OCI-LY3 (cell line): ENCODE measurements at regions not wholly inside any gene's neighbourhood (a gene's known extent, or its start where the extent isn't known, plus 50 kb on each side); places are given as distances from the start of the nearest gene placed in this dataset.
"Not testable (repeated sequence)": the region's sequence is repeated elsewhere in the genome, so short reads cannot be mapped to it uniquely, and the experiment has no call there.

ENCODE experiments used
- H2AFZ ChIP-seq: fragments of 200-600, 300-600 bp; shearing (Covaris generic); 2 replicates; pipeline ENCODE4 v1.6.0; 2014; ENCODE audit warnings: antibody characterized with exemption, low read depth, low read length
- H3K27ac ChIP-seq: fragments of 200-600, 300-600 bp; sonication (generic); 2 replicates; pipeline ENCODE4 v1.5.1; 2014; ENCODE audit warnings: mild to moderate bottlenecking, low read length, moderate library complexity, mixed read lengths
- H3K27me3 ChIP-seq: fragments of 200-600, 300-600 bp; sonication (generic); 2 replicates; pipeline ENCODE4 v1.6.1; 2014; ENCODE audit warnings: low read depth, low read length, mixed read lengths
- H3K36me3 ChIP-seq: fragments of 200-600, 300-600 bp; sonication (generic); replicated peaks from 2 replicates; pipeline ENCODE3; 2014; ENCODE audit warnings: low read depth, low read length, mixed read lengths
- H3K4me1 ChIP-seq: fragments of 300-600, 200-600 bp; sonication (generic); 2 replicates; pipeline ENCODE4 v1.6.1; 2014; ENCODE audit warnings: low read length, mixed read lengths
- H3K4me2 ChIP-seq: fragments of 200-600, 300-600 bp; sonication (generic); 2 replicates; pipeline ENCODE4 v1.6.1; 2014; ENCODE audit warnings: low read length, mixed read lengths
- H3K4me3 ChIP-seq: fragments of 300-600, 200-600 bp; sonication (generic); 2 replicates; pipeline ENCODE4 v1.5.1; 2014; ENCODE audit warnings: antibody characterized with exemption, mild to moderate bottlenecking, low read length, moderate library complexity
- H3K79me2 ChIP-seq: fragments of 300-600, 200-600 bp; shearing (Covaris generic); 2 replicates; pipeline ENCODE4 v1.6.1; 2014; ENCODE audit warnings: mild to moderate bottlenecking, low read length, mixed read lengths
- H3K9ac ChIP-seq: fragments of 300-600, 200-600 bp; shearing (Covaris generic); 2 replicates; pipeline ENCODE4 v1.6.0; 2014; ENCODE audit warnings: mild to moderate bottlenecking, low read length, moderate library complexity
- H3K9me3 ChIP-seq: fragments of 200-600, 300-600 bp; shearing (Covaris generic); 2 replicates; pipeline ENCODE4 v1.6.1; 2014; ENCODE audit warnings: low read length, mixed read lengths; ENCODE audit not compliant: insufficient read depth
- H4K20me1 ChIP-seq: fragments of 200-600, 300-600 bp; sonication (generic); 2 replicates; pipeline ENCODE4 v1.6.1; 2016; ENCODE audit warnings: low read length, mixed read lengths; ENCODE audit not compliant: insufficient read depth
- EZH2phosphoT487 ChIP-seq: fragments of 200-600 bp; shearing (Covaris generic); IDR thresholded peaks from 2 replicates; pipeline ENCODE4 v1.6.1; 2018; ENCODE audit warnings: antibody characterized with exemption, mixed run types, low read depth
- TF ChIP-seq, protein P1 (sequence below): fragments of 200-600, 300-600 bp; sonication (generic); IDR thresholded peaks from 2 replicates; pipeline ENCODE4 v1.5.1; 2014; ENCODE audit warnings: antibody characterized with exemption, low read length, low read depth

- Histone ChIP-seq H2AFZ (no peak overlapping the region), H3K4me2 (no peak overlapping the region), H3K79me2 (no peaks in the 10 kb centered on the region), H4K20me1 (no peaks in the 10 kb centered on the region), H3K4me3 (no peak overlapping the region), H3K4me1 (no peaks in the 10 kb centered on the region), H3K27me3 (no peaks in the 10 kb centered on the region), H3K36me3 (no peaks in the 10 kb centered on the region), H3K9ac (no peak overlapping the region), H3K27ac (no peak overlapping the region), H3K9me3 (no peaks in the 10 kb centered on the region)
- TF ChIP-seq EZH2phosphoT487, result no peak
- TF ChIP-seq, protein P1, sequence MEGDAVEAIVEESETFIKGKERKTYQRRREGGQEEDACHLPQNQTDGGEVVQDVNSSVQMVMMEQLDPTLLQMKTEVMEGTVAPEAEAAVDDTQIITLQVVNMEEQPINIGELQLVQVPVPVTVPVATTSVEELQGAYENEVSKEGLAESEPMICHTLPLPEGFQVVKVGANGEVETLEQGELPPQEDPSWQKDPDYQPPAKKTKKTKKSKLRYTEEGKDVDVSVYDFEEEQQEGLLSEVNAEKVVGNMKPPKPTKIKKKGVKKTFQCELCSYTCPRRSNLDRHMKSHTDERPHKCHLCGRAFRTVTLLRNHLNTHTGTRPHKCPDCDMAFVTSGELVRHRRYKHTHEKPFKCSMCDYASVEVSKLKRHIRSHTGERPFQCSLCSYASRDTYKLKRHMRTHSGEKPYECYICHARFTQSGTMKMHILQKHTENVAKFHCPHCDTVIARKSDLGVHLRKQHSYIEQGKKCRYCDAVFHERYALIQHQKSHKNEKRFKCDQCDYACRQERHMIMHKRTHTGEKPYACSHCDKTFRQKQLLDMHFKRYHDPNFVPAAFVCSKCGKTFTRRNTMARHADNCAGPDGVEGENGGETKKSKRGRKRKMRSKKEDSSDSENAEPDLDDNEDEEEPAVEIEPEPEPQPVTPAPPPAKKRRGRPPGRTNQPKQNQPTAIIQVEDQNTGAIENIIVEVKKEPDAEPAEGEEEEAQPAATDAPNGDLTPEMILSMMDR, result no peak
Measured at GRCh38 chr9:106177216-106177615, 482.9 kb downstream of the TMEM38B start.

- Histone ChIP-seq H3K27me3 (no peaks in the 10 kb centered on the region), H3K4me1 (no peaks in the 10 kb centered on the region), H3K9ac (no peak overlapping the region), H3K27ac (no peak overlapping the region), H3K79me2 (no peaks in the 10 kb centered on the region), H3K9me3 (no peaks in the 10 kb centered on the region), H3K4me2 (no peak overlapping the region), H3K4me3 (no peak overlapping the region), H2AFZ (no peak overlapping the region), H3K36me3 (no peaks in the 10 kb centered on the region), H4K20me1 (no peaks in the 10 kb centered on the region)
- no peak for TF ChIP-seq EZH2phosphoT487
- TF ChIP-seq, protein P1, result no peak
Measured at GRCh38 chr9:106179191-106179590, 484.9 kb downstream of the TMEM38B start.

DNA sequence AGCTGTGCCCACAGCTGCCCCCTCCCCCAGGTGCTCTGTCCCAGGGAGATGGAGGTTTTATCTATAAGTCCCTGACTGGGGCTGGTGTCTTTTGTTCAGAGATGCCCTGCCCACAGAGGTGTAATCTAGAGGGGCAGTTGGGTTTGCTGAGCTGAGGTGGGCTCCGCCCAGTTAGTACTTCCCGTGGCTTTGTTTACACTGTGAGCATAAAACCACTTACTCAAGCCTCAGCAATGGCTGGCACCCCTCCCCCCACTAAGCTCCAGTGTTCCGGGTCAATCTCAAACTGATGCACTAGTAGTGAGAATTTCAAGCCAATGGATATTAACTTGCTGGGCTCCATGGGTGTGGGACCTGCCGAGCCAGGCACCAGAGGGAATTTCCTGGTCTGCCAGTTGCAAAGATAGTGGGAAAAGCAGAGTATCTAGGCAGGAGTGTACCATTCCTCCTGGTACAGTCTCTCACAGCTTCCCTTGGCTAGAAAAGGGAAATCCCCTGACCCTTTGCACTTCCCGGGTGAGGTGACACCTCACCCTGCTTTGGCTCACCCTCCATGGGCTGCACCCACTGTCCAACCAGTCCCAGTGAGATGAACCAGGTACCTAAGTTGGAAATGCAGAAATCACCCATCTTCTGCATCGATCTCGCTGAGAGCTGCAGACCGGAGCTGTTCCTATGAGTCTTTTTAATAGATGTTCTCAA is 509.6 kb downstream of the TMEM38B start:
- H3K27ac ChIP-seq, H2AFZ ChIP-seq, H4K20me1 ChIP-seq, H3K4me1 ChIP-seq, H3K36me3 ChIP-seq, H3K4me3 ChIP-seq, H3K9ac ChIP-seq, H3K4me2 ChIP-seq, H3K27me3 ChIP-seq, H3K79me2 ChIP-seq, H3K9me3 ChIP-seq: not testable (repeated sequence)

- H3K9ac ChIP-seq, result no peak overlapping the region
- no peaks in the 10 kb centered on the region for H3K9me3 ChIP-seq
- H3K27me3 ChIP-seq, result no peaks in the 10 kb centered on the region
- no peak overlapping the region for H3K4me3 ChIP-seq
- H3K27ac ChIP-seq, result no peak overlapping the region
- no peaks in the 10 kb centered on the region for H3K36me3 ChIP-seq
- no peaks in the 10 kb centered on the region for H3K79me2 ChIP-seq
- no peak for TF ChIP-seq EZH2phosphoT487
- TF ChIP-seq, protein P1, result no peak
- H2AFZ ChIP-seq, result no peak overlapping the region
- H4K20me1 ChIP-seq, result no peaks in the 10 kb centered on the region
- no peak overlapping the region for H3K4me2 ChIP-seq
- no peaks in the 10 kb centered on the region for H3K4me1 ChIP-seq
Measured at GRCh38 chr9:106207298-106207697, 513.0 kb downstream of the TMEM38B start.
